Endothelial cell of umbilical vein (primary cell): ENCODE measurements at regions not wholly inside any gene's neighbourhood (a gene's known extent, or its start where the extent isn't known, plus 50 kb on each side); places are given as distances from the start of the nearest gene placed in this dataset.

Source experiments
- CTCF ChIP-seq, 2 donors: IDR thresholded peaks; 1 replicate in 1 of 2; 2 replicates in 1 of 2; pipeline ENCODE4 v1.5.1; 2011; ENCODE audit warnings: low read length in 2 of 2, mild to moderate bottlenecking in 2 of 2, moderate library complexity in 2 of 2, control low read depth in 1 of 2, inconsistent platforms in 1 of 2, low read depth in 1 of 2; ENCODE audit not compliant: insufficient read depth in 1 of 2; ENCODE audit errors: extremely low read depth in 1 of 2
- EZH2 ChIP-seq: IDR thresholded peaks from 2 replicates; pipeline ENCODE4 v1.6.1; 2012; ENCODE audit warnings: borderline replicate concordance, low read depth, mild to moderate bottlenecking, moderate library complexity, low read length, inconsistent platforms; ENCODE audit not compliant: severe bottlenecking
- MAX ChIP-seq: IDR thresholded peaks from 2 replicates; pipeline ENCODE4 v1.6.1; 2011; ENCODE audit not compliant: insufficient read depth, insufficient read length
- POLR2A ChIP-seq: IDR thresholded peaks from 2 replicates; pipeline ENCODE4 v1.6.1; 2012; ENCODE audit warnings: low read depth, mild to moderate bottlenecking, control low read depth, low read length
- POLR2AphosphoS5 ChIP-seq: IDR thresholded peaks from 2 replicates; pipeline ENCODE4 v1.6.1; 2012; ENCODE audit warnings: low read depth, mild to moderate bottlenecking, control low read depth, low read length, moderate library complexity; ENCODE audit not compliant: insufficient read depth

- TF ChIP-seq POLR2AphosphoS5, result no peak
- TF ChIP-seq POLR2A, result no peak
- no peak for TF ChIP-seq CTCF (IDR thresholded peaks at IDR 0.05; ENCODE audit: extremely low read depth in 1 of 2, insufficient read depth in 1 of 2, low read depth in 1 of 2, low read length in 2 of 2)
- TF ChIP-seq EZH2, result no peak
- TF ChIP-seq MAX, result no peak
These were observed 487.1 kb downstream of the TECRL start for GRCh38 chr4:63922146-63922545.
